Transverse colon (tissue), 4 donors: ENCODE measurements at regions not wholly inside any gene's neighbourhood (a gene's known extent, or its start where the extent isn't known, plus 50 kb on each side); places are given as distances from the start of the nearest gene placed in this dataset.

ENCODE experiments used
- DNase-seq: peaks from one replicate; pipeline ENCODE4 v3.0.0-alpha.2; 2019
- H3K27ac ChIP-seq, 4 donors: fragments of 200-600 bp; sonication (generic); 2 replicates each; pipeline ENCODE4 v1.5.1; 2016 to 2018; ENCODE audit warnings: inconsistent platforms in 4 of 4
- H3K27me3 ChIP-seq: fragments of 200-600 bp; sonication (generic); 2 replicates; pipeline ENCODE4 v1.5.1; 2017; ENCODE audit warnings: inconsistent platforms
- H3K36me3 ChIP-seq, 4 donors: fragments of 200-600 bp; sonication (generic); 2 replicates each; pipeline ENCODE4 v1.5.1; 2017 to 2019; ENCODE audit warnings: inconsistent platforms in 4 of 4
- H3K4me1 ChIP-seq, 4 donors: fragments of 200-600 bp; sonication (generic); 2 replicates each; pipeline ENCODE4 v1.5.1; 2017 to 2020; ENCODE audit warnings: inconsistent platforms in 4 of 4
- H3K4me3 ChIP-seq, 4 donors: fragments of 200-600 bp; sonication (generic); 1 replicate in 1 of 4; 2 replicates in 3 of 4; pipeline versions ENCODE4 v1.5.1 to v1.6.1; 2017 to 2019; ENCODE audit warnings: inconsistent platforms in 4 of 4
- H3K9me3 ChIP-seq, 2 donors: fragments of 200-600 bp; sonication (generic); 2 replicates each; pipeline ENCODE4 v1.5.1; 2017 to 2019; ENCODE audit warnings: inconsistent platforms in 2 of 2
- EP300 ChIP-seq: sonication (generic); formaldehyde crosslinking; IDR thresholded peaks from one replicate; pipeline ENCODE4 v1.6.1; 2017; ENCODE audit warnings: antibody characterized with exemption, low read depth
- POLR2A ChIP-seq: fragments of 450-650 bp; IDR thresholded peaks from one replicate; pipeline ENCODE4 v1.6.1; 2016; ENCODE audit warnings: antibody characterized with exemption, mild to moderate bottlenecking, moderate library complexity
- POLR2AphosphoS5 ChIP-seq, 3 donors: sonication (generic); formaldehyde crosslinking; IDR thresholded peaks; one replicate each; pipeline ENCODE4 v1.6.1; 2016; ENCODE audit warnings: antibody characterized with exemption in 3 of 3
- WGBS, 2 donors: methylation state at CpG; one replicate each; pipeline ENCODE4 v1.1.5; 2018; ENCODE audit warnings: low coverage in 1 of 2; 5-methylcytosine and 5-hydroxymethylcytosine counted together
- in situ Hi-C, 4 donors: fragments of 200-750 bp; cut with MboI; loops; one replicate each; pipeline versions ENCODE4 v1.15.0 to v1.15.1; 2017; ENCODE audit warnings: low sequenced_read_pairs in 3 of 4, low pct_ligation_motif_present in 1 of 4, low pct_unique_long_range_greater_than_20kb in 1 of 4
- intact Hi-C: fragments of 100-400 bp; cut with DNase I; formaldehyde crosslinking; loops from one replicate; pipeline ENCODE4 v1.15.1; 2023; ENCODE audit warnings: low total_unique reads
- TF ChIP-seq, protein P1 (sequence below), 5 experiments: fragments of 200-600 bp in 3 of 5; fragments of 450-650 bp in 2 of 5; sonication (generic) in 3 of 5; IDR thresholded peaks; 1 replicate in 2 of 5; 2 replicates in 3 of 5; pipeline ENCODE4 v1.5.1; 2016 to 2017; ENCODE audit warnings: antibody characterized with exemption in 5 of 5, inconsistent platforms in 3 of 5, mild to moderate bottlenecking in 2 of 5, moderate library complexity in 1 of 5

- TF ChIP-seq POLR2AphosphoS5 (IDR thresholded peaks at IDR 0.05), result no peak
- no peak for TF ChIP-seq EP300
- TF ChIP-seq, protein P1, sequence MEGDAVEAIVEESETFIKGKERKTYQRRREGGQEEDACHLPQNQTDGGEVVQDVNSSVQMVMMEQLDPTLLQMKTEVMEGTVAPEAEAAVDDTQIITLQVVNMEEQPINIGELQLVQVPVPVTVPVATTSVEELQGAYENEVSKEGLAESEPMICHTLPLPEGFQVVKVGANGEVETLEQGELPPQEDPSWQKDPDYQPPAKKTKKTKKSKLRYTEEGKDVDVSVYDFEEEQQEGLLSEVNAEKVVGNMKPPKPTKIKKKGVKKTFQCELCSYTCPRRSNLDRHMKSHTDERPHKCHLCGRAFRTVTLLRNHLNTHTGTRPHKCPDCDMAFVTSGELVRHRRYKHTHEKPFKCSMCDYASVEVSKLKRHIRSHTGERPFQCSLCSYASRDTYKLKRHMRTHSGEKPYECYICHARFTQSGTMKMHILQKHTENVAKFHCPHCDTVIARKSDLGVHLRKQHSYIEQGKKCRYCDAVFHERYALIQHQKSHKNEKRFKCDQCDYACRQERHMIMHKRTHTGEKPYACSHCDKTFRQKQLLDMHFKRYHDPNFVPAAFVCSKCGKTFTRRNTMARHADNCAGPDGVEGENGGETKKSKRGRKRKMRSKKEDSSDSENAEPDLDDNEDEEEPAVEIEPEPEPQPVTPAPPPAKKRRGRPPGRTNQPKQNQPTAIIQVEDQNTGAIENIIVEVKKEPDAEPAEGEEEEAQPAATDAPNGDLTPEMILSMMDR (IDR thresholded peaks at IDR 0.05), result no peak
- no peak for TF ChIP-seq POLR2A
- Histone ChIP-seq H3K27me3 (no peaks in the 10 kb centered on the region), H3K4me1 (no peaks in the 10 kb centered on the region), H3K36me3 (no peaks in the 10 kb centered on the region), H3K27ac (no peak overlapping the region), H3K9me3 (no peaks in the 10 kb centered on the region), H3K4me3 (no peak overlapping the region)
- intact Hi-C loops (loop anchor here (5.0 kb wide), 1 partner anchor 1936 kb away; no protein-coding TSS in a partner anchor), in situ Hi-C loops (no loop called here)
- no peak for DNase-seq
- 81 to 100% methylated on average over 1 of the region's 1 CpG for WGBS, 2 donors
Measured at GRCh38 chr18:54076166-54076565, 148.3 kb downstream of the MBD2 start.

DNA sequence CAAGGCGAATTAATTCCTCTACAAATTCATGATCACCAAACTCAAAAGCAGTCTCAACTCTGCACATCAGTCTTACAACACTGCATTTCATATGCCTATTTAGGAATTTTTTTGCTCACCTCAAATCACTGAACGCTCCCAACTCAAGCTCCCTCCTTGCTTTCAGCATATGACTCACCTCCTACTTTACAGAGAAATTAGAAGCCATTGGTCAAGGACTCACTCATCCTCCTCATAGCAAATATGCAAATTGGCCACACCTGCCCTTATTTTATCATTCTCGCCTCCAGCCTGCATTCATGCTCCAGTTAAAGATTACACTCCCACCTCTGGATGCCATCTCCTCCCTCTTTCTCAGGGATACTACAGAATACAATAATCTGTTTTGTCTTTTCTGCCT lies 148.8 kb downstream of the MBD2 start:
- Histone ChIP-seq H3K27me3 (no peaks in the 10 kb centered on the region), H3K27ac (no peak overlapping the region), H3K36me3 (no peaks in the 10 kb centered on the region), H3K4me1 (no peaks in the 10 kb centered on the region), H3K4me3 (no peak overlapping the region), H3K9me3 (no peaks in the 10 kb centered on the region)
- 78 to 82% methylated on average over 3 of the region's 3 CpGs for WGBS, 2 donors
- in situ Hi-C loops (no loop called here), intact Hi-C loops (loop anchor here (5.0 kb wide), 1 partner anchor 1937 kb away; no protein-coding TSS in a partner anchor)
- DNase-seq, result no peak
- TF ChIP-seq EP300 (no peak), POLR2AphosphoS5 (IDR thresholded peaks at IDR 0.05) (no peak), POLR2A (no peak)
- TF ChIP-seq, protein P1 (IDR thresholded peaks at IDR 0.05), result no peak

DNA sequence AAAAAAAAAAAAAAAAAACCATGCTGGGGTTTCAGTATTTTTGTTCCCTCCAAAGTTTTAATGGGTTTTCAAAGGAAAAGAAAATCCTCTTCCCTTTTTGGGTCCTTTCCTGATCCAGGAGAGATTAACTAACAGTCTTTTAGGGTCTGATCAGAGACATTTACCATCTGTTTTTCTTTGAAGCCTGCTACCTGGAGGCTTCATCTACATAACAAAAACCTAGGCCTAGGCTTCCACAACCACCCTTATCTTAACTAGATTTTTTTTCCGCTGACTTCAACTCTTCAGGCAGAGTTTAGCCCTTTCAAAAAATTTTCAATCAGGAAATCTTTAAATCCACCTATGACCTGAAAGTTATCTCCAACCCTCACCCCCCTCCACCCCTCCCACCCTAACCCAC lies 154.7 kb downstream of the MBD2 start:
- Histone ChIP-seq H3K27me3 (no peaks in the 10 kb centered on the region), H3K4me1 (no peaks in the 10 kb centered on the region), H3K36me3 (no peaks in the 10 kb centered on the region), H3K9me3 (no peaks in the 10 kb centered on the region), H3K4me3 (no peak overlapping the region), H3K27ac (no peak overlapping the region)
- WGBS, 2 donors, result 0 to 33% methylated on average over 1 of the region's 1 CpG
- TF ChIP-seq, protein P1 (IDR thresholded peaks at IDR 0.05), result no peak
- TF ChIP-seq POLR2A (no peak), EP300 (no peak), POLR2AphosphoS5 (IDR thresholded peaks at IDR 0.05) (no peak)
- in situ Hi-C loops, result no loop called here
- no peak for DNase-seq
- intact Hi-C loops, result no loop called here

GRCh38 chr18:54060343-54061005 lies 164.0 kb downstream of the MBD2 start:
- no peak overlapping the region for H3K27ac ChIP-seq
- no peaks in the 10 kb centered on the region for H3K9me3 ChIP-seq
- no peak overlapping the region for H3K4me3 ChIP-seq
- TF ChIP-seq EP300 (no peak), POLR2AphosphoS5 (IDR thresholded peaks at IDR 0.05) (no peak), POLR2A (no peak)
- TF ChIP-seq, protein P1 (IDR thresholded peaks at IDR 0.05), result no peak
- no peaks in the 10 kb centered on the region for H3K27me3 ChIP-seq
- H3K4me1 ChIP-seq, result no peaks in the 10 kb centered on the region
- in situ Hi-C loops (no loop called here), intact Hi-C loops (no loop called here)
- H3K36me3 ChIP-seq, result no peaks in the 10 kb centered on the region
- DNase-seq, result no peak
- 68 to 83% methylated on average over 2 to 3 of the region's 3 CpGs for WGBS, 2 donors
